Spinal cord (tissue), 9 donors: ENCODE measurements at regions not wholly inside any gene's neighbourhood (a gene's known extent, or its start where the extent isn't known, plus 50 kb on each side); places are given as distances from the start of the nearest gene placed in this dataset.
"Not testable (repeated sequence)": the region's sequence is repeated elsewhere in the genome, so short reads cannot be mapped to it uniquely, and the experiment has no call there.

ENCODE experiments used
- DNase-seq, 6 donors: peaks; one replicate each; pipeline versions ENCODE4 v3.0.0 to v3.0.0-alpha.2; 2013 to 2015; ENCODE audit warnings: low spot score in 6 of 6, low read depth in 4 of 6
- H3K27ac ChIP-seq: one replicate; pipeline ENCODE4 v1.5.1; 2013; ENCODE audit warnings: low read depth, low read length, control low read depth
- H3K27me3 ChIP-seq: one replicate; pipeline ENCODE4 v1.6.1; 2013; ENCODE audit warnings: low read length; ENCODE audit not compliant: control insufficient read depth, insufficient read depth
- H3K36me3 ChIP-seq: one replicate; pipeline ENCODE4 v1.6.1; 2013; ENCODE audit warnings: low read length; ENCODE audit not compliant: control insufficient read depth, insufficient read depth
- H3K4me1 ChIP-seq: one replicate; pipeline ENCODE4 v1.6.1; 2013; ENCODE audit warnings: low read length; ENCODE audit not compliant: control insufficient read depth, insufficient read depth
- H3K4me3 ChIP-seq: one replicate; pipeline ENCODE4 v1.5.1; 2013; ENCODE audit warnings: low read depth, low read length, control low read depth
- H3K9me3 ChIP-seq: one replicate; pipeline ENCODE4 v1.6.1; 2013; ENCODE audit warnings: low read length; ENCODE audit not compliant: control insufficient read depth, insufficient read depth
- WGBS: methylation state at CpG from one replicate; pipeline ENCODE4 v1.1.5; 2013; ENCODE audit warnings: missing lambda C conversion rate; ENCODE audit not compliant: insufficient coverage; 5-methylcytosine and 5-hydroxymethylcytosine counted together
- donor health status: healthy.

DNA sequence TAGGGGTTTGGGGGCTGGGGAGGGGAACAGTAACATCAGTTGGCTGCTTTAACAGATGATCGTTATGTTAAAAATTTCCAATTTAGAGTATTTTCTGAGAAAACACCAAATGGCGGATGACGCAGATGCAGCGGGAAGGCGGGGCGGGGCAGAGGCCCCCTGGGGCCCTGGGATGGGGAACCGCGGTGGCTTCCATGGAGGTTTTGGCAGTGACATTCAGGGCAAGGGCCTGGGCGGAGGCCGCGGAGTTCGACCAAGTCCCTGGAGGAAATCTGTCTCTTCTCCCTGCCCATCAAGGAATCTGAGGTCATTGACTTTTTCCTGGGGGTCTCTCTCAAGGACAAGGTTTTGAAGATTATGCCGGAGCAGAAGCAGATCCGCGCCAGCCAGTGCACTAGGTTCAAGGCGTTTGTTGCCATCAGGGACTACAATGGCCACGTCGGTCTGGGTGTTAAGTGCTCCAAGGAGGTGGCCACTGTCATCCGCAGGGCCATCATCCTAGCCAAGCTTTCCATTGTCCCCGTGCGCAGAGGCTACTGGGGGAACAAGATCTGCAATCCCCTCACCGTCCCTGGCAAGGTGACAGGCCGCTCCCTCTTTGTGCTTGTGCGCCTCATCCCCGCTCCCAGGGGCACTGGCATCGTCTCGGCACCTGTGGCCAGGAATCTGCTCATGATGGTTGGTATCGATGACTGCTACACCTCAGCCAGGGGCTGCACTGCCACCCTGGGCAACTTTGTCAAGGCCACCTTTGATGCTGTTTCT is 310.2 kb downstream of the PTPRC start:
- no peaks in the 10 kb centered on the region for H3K4me1 ChIP-seq
- no peak overlapping the region for H3K4me3 ChIP-seq
- no peak overlapping the region for H3K27ac ChIP-seq
- H3K9me3 ChIP-seq = no peaks in the 10 kb centered on the region
- H3K36me3 ChIP-seq = no peaks in the 10 kb centered on the region
- no peak for DNase-seq
- WGBS = 97% methylated on average over 28 of the region's 28 CpGs
- no peaks in the 10 kb centered on the region for H3K27me3 ChIP-seq

DNA sequence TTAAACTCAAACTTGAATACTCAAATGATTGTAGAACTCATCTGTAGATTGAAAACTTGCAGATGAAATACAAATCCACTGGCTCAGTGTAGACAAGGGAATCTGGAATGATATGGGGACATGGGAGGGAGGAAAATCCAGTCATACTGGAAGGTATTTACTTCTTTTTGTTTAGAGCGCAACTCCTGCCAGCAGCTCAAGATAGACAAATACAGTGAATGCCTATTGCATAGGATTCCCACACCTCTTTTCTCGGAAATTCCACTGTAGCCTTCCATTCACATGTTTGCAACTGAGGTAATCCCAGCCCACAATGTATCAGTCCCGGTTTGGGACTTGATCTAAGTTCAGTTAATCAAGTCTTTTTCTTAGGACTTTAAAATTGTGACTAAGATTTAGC is 311.2 kb downstream of the PTPRC start:
- peaks cover 3% of the 10 kb centered on the region for H3K9me3 ChIP-seq
- no peaks in the 10 kb centered on the region for H3K36me3 ChIP-seq
- H3K27me3 ChIP-seq = no peaks in the 10 kb centered on the region
- no peak overlapping the region for H3K27ac ChIP-seq
- H3K4me3 ChIP-seq = no peak overlapping the region
- whole genome bisulfite sequencing = 88% methylated on average over 2 of the region's 3 CpGs
- no peaks in the 10 kb centered on the region for H3K4me1 ChIP-seq
- DNase-seq = no peak

DNA sequence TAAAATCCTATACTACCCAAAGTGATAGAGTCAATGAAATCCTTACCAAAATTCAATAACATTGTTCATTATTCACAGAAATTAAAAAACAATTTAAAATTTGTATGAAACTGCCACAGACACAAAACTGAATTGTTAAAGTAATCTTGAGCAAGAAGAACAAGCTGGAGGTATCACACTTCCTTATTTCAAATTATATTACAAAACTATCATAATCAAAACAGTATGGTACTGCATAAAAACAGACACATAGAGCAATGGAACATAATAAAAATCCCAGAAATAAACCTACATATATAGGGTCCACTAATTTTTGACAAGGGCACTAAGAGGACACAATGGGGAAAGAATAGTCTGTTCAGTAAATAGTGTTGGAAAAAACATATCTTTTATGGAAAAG is 316.2 kb downstream of the PTPRC start:
- DNase-seq = no peak
- Histone ChIP-seq H3K27me3 (no peaks in the 10 kb centered on the region), H3K36me3 (no peaks in the 10 kb centered on the region)

DNA sequence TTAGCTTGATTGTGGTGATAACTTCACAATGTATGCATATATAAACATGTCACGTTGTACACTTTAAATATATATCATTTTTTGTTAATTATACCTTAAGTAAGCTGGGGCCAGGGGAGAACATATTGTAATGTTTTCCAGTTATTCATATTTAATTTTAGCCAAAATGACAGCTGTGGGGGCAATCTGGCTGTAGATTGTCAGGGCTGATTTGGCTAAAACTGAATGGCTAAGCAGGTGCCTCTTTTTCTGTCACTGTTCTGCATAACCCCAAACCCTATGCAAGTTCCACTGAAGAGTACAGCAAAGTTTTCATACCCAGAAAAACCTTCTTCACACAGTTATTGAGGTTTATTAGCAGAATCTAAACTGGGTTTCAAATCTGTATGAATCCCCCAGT is 318.2 kb downstream of the PTPRC start:
- no CpG with 5 or more reads among the region's 1 CpG for WGBS
- no peaks in the 10 kb centered on the region for H3K36me3 ChIP-seq
- no peak overlapping the region for H3K27ac ChIP-seq
- H3K9me3 ChIP-seq = peaks cover 4% of the 10 kb centered on the region
- peak in 1 of 6 donors; percentile 44 for DNase-seq
- no peaks in the 10 kb centered on the region for H3K27me3 ChIP-seq
- no peaks in the 10 kb centered on the region for H3K4me1 ChIP-seq
- H3K4me3 ChIP-seq = no peak overlapping the region

More for the DNA sequence above, 316.2 kb downstream of the PTPRC start:
- Histone ChIP-seq H3K27ac (no peak overlapping the region), H3K4me1 (no peaks in the 10 kb centered on the region), H3K9me3 (peaks cover 4% of the 10 kb centered on the region), H3K4me3 (no peak overlapping the region)

DNA sequence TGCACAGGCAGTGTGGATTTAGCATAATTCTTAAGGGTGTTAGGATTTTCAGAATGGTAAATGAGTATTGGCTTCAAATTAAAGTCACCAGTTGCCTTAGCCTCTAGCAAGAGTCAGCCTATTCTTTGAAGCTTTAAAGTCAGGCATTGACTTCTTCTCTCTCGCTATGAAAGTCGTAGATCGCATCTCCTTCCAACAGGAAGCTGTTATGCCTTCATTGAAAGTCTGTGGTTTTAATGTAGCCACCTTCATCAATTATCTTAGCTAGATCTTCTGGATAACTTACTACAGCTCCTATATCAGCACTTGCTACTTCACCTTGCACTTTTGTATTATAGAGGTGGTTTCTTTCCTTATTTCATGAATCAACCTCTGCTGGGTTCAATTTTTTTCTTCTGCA is 320.2 kb downstream of the PTPRC start:
- no peak overlapping the region for H3K27ac ChIP-seq
- H3K9me3 ChIP-seq = peaks cover 4% of the 10 kb centered on the region
- no peaks in the 10 kb centered on the region for H3K27me3 ChIP-seq
- H3K4me3 ChIP-seq = no peak overlapping the region
- H3K36me3 ChIP-seq = no peaks in the 10 kb centered on the region
- H3K4me1 ChIP-seq = no peaks in the 10 kb centered on the region
- no CpG with 5 or more reads among the region's 3 CpGs for WGBS
- DNase-seq = no peak

DNA sequence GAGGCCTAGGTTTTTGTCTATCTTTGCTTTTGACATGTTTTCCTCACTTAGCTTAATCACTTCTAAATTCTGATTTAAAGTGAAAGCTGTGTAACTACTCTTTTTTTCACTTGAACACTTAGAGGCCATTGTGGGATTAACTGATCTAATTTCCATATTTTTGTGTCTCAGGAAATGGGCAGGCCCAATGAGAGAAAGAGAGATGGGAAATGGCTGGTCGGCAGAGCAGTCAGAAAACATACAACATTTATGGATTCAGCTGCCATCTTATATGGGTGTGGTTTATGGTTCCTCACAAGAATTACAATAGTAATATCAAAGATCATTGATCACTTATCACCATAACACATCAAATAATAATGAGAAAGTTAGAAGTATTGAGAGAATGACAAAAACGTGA is 320.8 kb downstream of the PTPRC start:
- peaks cover 4% of the 10 kb centered on the region for H3K9me3 ChIP-seq
- DNase-seq = no peak
- no peaks in the 10 kb centered on the region for H3K27me3 ChIP-seq
- no peaks in the 10 kb centered on the region for H3K36me3 ChIP-seq
- no peak overlapping the region for H3K27ac ChIP-seq
- WGBS = 80% methylated on average over 1 of the region's 2 CpGs
- no peak overlapping the region for H3K4me3 ChIP-seq
- no peaks in the 10 kb centered on the region for H3K4me1 ChIP-seq

DNA sequence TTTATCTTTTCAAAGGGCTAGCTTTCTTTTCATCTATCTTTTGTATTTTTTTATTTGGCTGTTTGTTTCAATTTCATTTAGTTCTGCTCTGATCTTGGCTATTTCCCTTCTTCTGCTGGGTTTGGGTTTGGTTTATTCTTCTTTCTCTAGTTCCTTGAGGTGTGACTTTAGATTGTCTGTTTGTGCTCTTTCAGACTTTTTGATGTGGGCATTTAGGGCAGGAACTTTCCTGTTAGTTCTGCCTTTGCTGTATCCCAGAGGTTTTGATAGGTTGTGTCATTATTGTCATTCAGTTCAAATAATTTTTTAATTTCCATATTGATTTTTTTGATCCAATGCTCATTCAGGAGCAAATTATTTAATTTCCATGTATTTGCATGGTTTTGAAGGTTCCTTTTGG is 325.0 kb downstream of the PTPRC start:
- not testable (repeated sequence) for H3K4me1 ChIP-seq, H3K36me3 ChIP-seq, H3K4me3 ChIP-seq, H3K27ac ChIP-seq, DNase-seq, H3K9me3 ChIP-seq, H3K27me3 ChIP-seq

DNA sequence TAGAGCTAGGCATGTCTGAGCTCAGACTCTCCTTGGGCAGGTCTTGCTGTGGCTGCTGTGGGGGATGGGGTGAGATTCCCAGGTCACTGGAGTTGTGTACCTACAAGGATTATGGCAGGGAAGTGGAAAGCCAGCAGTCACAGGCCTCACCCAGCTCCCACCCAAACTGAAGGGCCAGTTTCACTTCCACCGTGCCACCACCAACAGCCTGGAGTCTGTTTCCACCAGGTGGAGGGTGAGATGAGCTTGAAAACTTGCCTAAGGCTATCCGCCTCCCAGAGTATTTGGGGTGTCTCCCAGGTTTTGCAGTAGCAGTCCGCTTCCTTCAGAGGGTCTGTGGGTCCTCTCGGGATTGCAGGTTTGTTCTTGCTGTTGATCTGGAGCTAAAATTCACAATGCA is 327.7 kb downstream of the PTPRC start:
- Histone ChIP-seq H3K27ac (no peak overlapping the region), H3K27me3 (no peaks in the 10 kb centered on the region), H3K36me3 (no peaks in the 10 kb centered on the region), H3K4me3 (no peak overlapping the region), H3K9me3 (no peaks in the 10 kb centered on the region), H3K4me1 (no peaks in the 10 kb centered on the region)
- DNase-seq = no peak
- WGBS = 94% methylated on average over 3 of the region's 4 CpGs

DNA sequence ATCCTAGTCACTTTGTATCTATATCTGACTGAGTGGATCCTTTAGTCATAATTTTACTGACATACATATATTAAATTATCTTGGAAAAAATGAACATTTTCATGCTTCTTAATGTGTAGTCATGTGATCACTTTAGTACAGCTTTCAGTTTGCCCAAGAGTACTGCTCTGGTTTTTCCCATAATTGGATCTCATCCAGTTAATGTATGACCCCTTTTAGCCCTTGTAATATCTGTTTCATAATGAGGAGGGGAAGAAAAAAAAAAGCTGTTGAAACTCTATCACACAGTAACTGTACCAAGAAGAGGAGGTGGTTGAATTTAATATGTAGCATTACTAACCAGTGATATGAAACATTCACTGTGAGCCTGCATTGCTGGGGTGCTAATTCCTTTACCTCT is 328.7 kb downstream of the PTPRC start:
- no peaks in the 10 kb centered on the region for H3K27me3 ChIP-seq
- no peaks in the 10 kb centered on the region for H3K9me3 ChIP-seq
- no peaks in the 10 kb centered on the region for H3K36me3 ChIP-seq
- no peak overlapping the region for H3K27ac ChIP-seq
- DNase-seq = peak in 1 of 6 donors; percentile 34
- no peak overlapping the region for H3K4me3 ChIP-seq
- H3K4me1 ChIP-seq = no peaks in the 10 kb centered on the region

DNA sequence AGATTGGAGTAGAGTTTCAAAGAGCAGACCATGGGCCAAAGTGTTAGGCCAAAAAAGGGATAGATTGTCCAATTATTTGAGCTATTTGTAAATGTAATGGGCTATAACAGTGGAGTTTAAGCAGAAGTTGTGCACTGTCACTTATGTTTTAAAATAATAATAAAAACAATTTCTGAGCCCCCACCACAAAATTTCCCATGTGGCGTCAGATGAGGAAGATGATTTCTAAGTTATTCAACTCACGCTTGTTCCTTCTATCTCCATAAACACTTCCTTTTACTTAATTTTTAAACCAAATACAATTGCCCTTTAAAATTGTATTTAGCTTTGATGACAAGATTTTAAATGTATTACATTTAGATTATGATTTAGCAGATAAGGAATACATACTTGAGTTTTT is 330.0 kb downstream of the PTPRC start:
- H3K4me3 ChIP-seq = no peak overlapping the region
- no peaks in the 10 kb centered on the region for H3K27me3 ChIP-seq
- no peaks in the 10 kb centered on the region for H3K4me1 ChIP-seq
- WGBS = no CpG with 5 or more reads among the region's 2 CpGs
- no peaks in the 10 kb centered on the region for H3K9me3 ChIP-seq
- no peak for DNase-seq
- no peak overlapping the region for H3K27ac ChIP-seq
- no peaks in the 10 kb centered on the region for H3K36me3 ChIP-seq
